ENCODE measurements at regions not wholly inside any gene's neighbourhood (a gene's known extent, or its start where the extent isn't known, plus 50 kb on each side); places are given as distances from the start of the nearest gene placed in this dataset.

GRCh38 chr3:116849261-116849688 lies 139.7 kb downstream of the TUSC7 start:
- no peak for TF ChIP-seq CTCF (conservative IDR thresholded peaks at IDR 0.05; ENCODE audit: low read depth in 2 of 2)
- TF ChIP-seq EZH2 (IDR thresholded peaks at IDR 0.05; ENCODE audit: low read depth, unreplicated experiment), result no peak
- no peak for TF ChIP-seq POLR2AphosphoS5 (IDR thresholded peaks at IDR 0.05; ENCODE audit: low read depth)

All from GM23338 (cell line).